BE2C (cell line): ENCODE measurements at regions not wholly inside any gene's neighbourhood (a gene's known extent, or its start where the extent isn't known, plus 50 kb on each side); places are given as distances from the start of the nearest gene placed in this dataset.

ENCODE experiments used
- DNase-seq: peaks from one replicate; pipeline ENCODE4 v3.0.0-alpha.2; 2020
- H3K27me3 ChIP-seq: fragments of 250-450 bp; sonication (Bioruptor Pico); 2 replicates; pipeline ENCODE4 v1.5.1; 2020; ENCODE audit warnings: mild to moderate bottlenecking
- H3K36me3 ChIP-seq: fragments of 250-450 bp; sonication (Bioruptor Pico); 2 replicates; pipeline ENCODE4 v1.5.1; 2020; ENCODE audit warnings: mild to moderate bottlenecking
- H3K4me1 ChIP-seq: fragments of 250-450 bp; sonication (Bioruptor Pico); 2 replicates; pipeline ENCODE4 v1.5.1; 2020
- H3K4me3 ChIP-seq: 2 replicates; pipeline ENCODE4 v1.5.1; 2011; ENCODE audit warnings: low read depth, low read length
- H3K9me3 ChIP-seq: fragments of 250-450 bp; sonication (Bioruptor Pico); 2 replicates; pipeline ENCODE4 v1.5.1; 2020
- TF ChIP-seq, protein P1 (sequence below): IDR thresholded peaks from 2 replicates; pipeline ENCODE4 v1.5.1; 2012; ENCODE audit warnings: mild to moderate bottlenecking, low read depth, low read length

DNA sequence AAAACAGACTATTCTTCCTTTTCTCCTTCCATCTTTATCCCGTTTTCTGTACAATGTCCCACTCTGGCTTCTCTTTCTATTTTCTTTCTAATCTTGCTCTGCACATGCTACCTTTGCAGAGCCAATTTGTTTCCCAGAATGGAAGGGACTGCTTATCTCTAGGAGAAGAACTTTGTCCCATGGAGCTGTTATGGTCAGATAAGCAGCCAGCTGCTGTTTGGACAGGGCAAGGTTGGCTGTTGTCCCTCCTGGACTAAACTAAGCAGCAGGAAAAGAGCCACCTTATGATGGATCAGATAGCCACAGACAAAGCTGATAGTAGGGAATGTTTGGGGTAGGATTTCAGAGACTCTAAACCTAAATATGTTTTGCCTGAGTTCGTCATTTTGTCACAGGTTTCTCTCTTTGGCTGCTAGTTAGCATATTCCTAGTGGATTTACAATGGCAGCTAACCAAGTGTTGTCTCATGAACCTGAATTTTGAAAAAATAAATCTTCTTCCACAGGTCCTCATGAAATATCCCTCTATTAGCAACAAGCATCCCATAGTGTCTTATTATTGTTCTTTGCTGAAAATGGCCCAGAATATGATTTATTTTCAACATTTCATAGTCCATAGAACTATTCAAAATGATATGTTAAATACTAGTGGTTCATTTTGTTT is 262.8 kb downstream of the SLC16A7 start:
- no peak for DNase-seq
- Histone ChIP-seq H3K9me3 (no peaks in the 10 kb centered on the region), H3K36me3 (no peaks in the 10 kb centered on the region), H3K4me3 (no peak overlapping the region), H3K4me1 (no peaks in the 10 kb centered on the region), H3K27me3 (no peaks in the 10 kb centered on the region)
- TF ChIP-seq, protein P1, sequence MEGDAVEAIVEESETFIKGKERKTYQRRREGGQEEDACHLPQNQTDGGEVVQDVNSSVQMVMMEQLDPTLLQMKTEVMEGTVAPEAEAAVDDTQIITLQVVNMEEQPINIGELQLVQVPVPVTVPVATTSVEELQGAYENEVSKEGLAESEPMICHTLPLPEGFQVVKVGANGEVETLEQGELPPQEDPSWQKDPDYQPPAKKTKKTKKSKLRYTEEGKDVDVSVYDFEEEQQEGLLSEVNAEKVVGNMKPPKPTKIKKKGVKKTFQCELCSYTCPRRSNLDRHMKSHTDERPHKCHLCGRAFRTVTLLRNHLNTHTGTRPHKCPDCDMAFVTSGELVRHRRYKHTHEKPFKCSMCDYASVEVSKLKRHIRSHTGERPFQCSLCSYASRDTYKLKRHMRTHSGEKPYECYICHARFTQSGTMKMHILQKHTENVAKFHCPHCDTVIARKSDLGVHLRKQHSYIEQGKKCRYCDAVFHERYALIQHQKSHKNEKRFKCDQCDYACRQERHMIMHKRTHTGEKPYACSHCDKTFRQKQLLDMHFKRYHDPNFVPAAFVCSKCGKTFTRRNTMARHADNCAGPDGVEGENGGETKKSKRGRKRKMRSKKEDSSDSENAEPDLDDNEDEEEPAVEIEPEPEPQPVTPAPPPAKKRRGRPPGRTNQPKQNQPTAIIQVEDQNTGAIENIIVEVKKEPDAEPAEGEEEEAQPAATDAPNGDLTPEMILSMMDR: no peak

DNA sequence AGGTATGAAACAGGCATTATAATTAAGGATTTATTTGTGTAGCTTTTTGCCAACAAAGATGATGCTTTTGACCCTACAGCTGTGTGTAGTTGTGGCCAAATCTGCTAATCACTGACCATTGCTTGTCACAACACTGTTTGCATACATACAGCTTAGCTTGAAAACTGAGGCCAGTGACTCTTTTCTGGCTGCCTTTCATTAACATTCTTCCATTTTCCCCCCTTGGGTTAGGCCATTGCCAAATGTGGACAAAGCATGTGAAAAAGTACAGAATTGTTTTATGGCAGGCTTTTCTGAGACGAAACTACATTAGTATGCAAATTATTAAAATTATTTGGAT is 263.3 kb downstream of the SLC16A7 start:
- Histone ChIP-seq H3K4me1 (no peaks in the 10 kb centered on the region), H3K36me3 (no peaks in the 10 kb centered on the region), H3K9me3 (no peaks in the 10 kb centered on the region), H3K4me3 (no peak overlapping the region), H3K27me3 (no peaks in the 10 kb centered on the region)
- TF ChIP-seq, protein P1: no peak
- no peak for DNase-seq

DNA sequence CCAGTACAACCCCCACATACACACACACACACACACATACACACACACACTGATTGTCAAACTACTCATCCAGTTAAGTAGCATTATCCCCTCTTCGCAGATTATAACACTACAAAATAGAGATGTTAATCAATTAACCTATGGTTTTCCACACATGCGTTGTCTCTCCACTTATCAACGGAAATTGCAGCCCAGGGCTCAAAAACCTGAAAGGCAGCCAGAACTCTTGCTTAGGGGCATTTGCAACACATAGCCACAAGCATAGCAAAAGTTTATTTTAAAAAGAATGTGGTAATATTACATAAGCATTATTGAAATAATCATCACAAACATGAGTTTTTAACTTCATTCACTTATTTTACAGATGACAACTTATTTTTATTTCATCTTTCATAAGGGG is 265.8 kb downstream of the SLC16A7 start:
- DNase-seq: no peak
- Histone ChIP-seq H3K36me3 (no peaks in the 10 kb centered on the region), H3K27me3 (no peaks in the 10 kb centered on the region), H3K4me1 (no peaks in the 10 kb centered on the region), H3K4me3 (no peak overlapping the region), H3K9me3 (no peaks in the 10 kb centered on the region)
- TF ChIP-seq, protein P1: no peak

DNA sequence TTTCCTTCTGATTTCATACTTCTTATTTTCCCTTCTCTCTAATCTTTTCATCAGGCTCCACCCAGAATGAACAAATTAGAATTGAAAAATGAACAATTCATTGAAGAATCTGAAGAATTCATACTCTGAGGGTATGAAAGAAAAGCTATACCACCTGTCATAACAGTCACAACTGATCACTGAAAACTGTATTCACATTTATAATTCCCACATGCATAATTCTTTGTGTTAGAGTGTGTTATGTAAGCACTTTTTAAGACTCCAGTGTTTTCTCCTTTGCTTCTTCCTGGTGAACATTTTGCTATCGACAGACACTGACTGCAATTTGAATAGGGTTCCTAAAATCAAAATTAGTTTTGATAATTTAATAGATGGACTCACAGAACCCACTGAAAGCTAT is 271.2 kb downstream of the SLC16A7 start:
- H3K27me3 ChIP-seq: no peaks in the 10 kb centered on the region
- H3K4me1 ChIP-seq: no peaks in the 10 kb centered on the region
- H3K4me3 ChIP-seq: no peak overlapping the region
- no peaks in the 10 kb centered on the region for H3K9me3 ChIP-seq
- TF ChIP-seq, protein P1: no peak
- H3K36me3 ChIP-seq: no peaks in the 10 kb centered on the region
- no peak for DNase-seq

DNA sequence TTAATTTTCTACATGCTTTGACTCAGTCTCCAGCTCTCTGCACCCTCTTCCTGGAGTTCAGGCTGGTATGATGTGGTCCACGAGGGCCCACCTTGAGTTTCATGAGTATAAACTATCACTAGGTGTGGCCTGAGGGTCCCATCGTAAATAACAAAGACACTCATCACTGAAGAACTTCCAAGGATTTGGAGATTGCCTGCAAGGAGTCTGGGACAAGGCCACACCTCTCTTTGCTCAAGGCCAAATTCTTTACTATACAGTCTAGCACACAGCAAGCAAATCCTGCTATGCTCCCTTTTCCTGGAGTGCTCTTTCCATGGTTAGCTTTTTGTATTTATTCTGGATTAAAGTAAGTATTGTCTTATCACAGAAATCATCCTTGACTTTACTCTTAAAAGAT is 271.9 kb downstream of the SLC16A7 start:
- H3K36me3 ChIP-seq: no peaks in the 10 kb centered on the region
- H3K9me3 ChIP-seq: no peaks in the 10 kb centered on the region
- H3K4me1 ChIP-seq: no peaks in the 10 kb centered on the region
- TF ChIP-seq, protein P1: no peak
- DNase-seq: no peak
- no peaks in the 10 kb centered on the region for H3K27me3 ChIP-seq
- no peak overlapping the region for H3K4me3 ChIP-seq

DNA sequence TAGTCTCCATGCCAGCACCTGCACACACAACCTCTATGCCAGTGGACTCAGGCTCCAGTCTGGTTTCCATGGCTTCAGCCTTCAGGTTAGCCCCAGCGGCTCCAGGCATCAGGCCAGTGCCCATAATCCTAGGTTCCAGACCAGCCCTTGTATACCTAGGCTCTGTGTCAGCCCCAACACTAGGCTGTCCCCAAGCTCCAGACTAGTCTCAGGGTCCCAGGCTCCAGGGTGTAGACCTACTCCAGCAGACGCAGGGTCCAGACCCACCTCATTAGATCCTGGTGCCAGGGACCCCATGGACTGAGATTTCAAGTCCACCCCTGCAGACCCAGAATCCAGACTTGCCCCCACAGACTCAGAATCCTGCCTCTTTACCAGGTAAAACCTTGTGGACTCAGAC is 275.9 kb downstream of the SLC16A7 start:
- H3K4me3 ChIP-seq: no peak overlapping the region
- no peaks in the 10 kb centered on the region for H3K9me3 ChIP-seq
- H3K36me3 ChIP-seq: no peaks in the 10 kb centered on the region
- DNase-seq: no peak
- TF ChIP-seq, protein P1: no peak
- H3K4me1 ChIP-seq: no peaks in the 10 kb centered on the region
- H3K27me3 ChIP-seq: no peaks in the 10 kb centered on the region
